Keratinocyte (primary cell): ENCODE measurements at regions not wholly inside any gene's neighbourhood (a gene's known extent, or its start where the extent isn't known, plus 50 kb on each side); places are given as distances from the start of the nearest gene placed in this dataset.

Experiments
- DNase-seq: peaks from one replicate; pipeline ENCODE4 v3.0.0-alpha.2; 2011; ENCODE audit warnings: low read depth, missing footprints, low spot score
- FAIRE-seq: peaks from 2 replicates; lab custom pipeline; 2011; peaks lifted over from hg19 to GRCh38; lab: Jason Lieb, UNC
- H2AFZ ChIP-seq: 2 replicates; pipeline ENCODE4 v1.6.0; 2012; ENCODE audit warnings: low read length, control low read depth, inconsistent platforms; ENCODE audit not compliant: control insufficient read depth
- H3K27ac ChIP-seq: 2 replicates; pipeline ENCODE4 v1.5.1; 2011; ENCODE audit warnings: low read length; ENCODE audit not compliant: control insufficient read depth, insufficient read depth
- H3K27me3 ChIP-seq: 3 replicates; pipeline ENCODE4 v1.6.0; 2011; ENCODE audit warnings: low read length; ENCODE audit not compliant: control insufficient read depth, insufficient read depth; ENCODE audit errors: extremely low read depth
- H3K36me3 ChIP-seq, 2 experiments: 2 replicates in 1 of 2; 3 replicates in 1 of 2; pipeline ENCODE4 v1.5.1; 2011; ENCODE audit warnings: low read length in 2 of 2, mild to moderate bottlenecking in 1 of 2; ENCODE audit not compliant: control insufficient read depth in 2 of 2, insufficient read depth in 2 of 2; ENCODE audit errors: extremely low read depth in 1 of 2
- H3K4me1 ChIP-seq: 3 replicates; pipeline ENCODE4 v1.5.1; 2011; ENCODE audit warnings: low read length; ENCODE audit not compliant: control insufficient read depth, insufficient read depth; ENCODE audit errors: extremely low read depth
- H3K4me2 ChIP-seq: 3 replicates; pipeline ENCODE4 v1.6.0; 2011; ENCODE audit warnings: low read depth, low read length; ENCODE audit not compliant: control insufficient read depth, insufficient read depth; ENCODE audit errors: extremely low read depth
- H3K4me3 ChIP-seq, 3 experiments: fragments of 200-600 bp in 1 of 3; sonication (generic) in 1 of 3; 2 replicates in 2 of 3; 3 replicates in 1 of 3; pipeline ENCODE4 v1.5.1; 2011 to 2016; ENCODE audit warnings: low read length in 3 of 3, mild to moderate bottlenecking in 3 of 3, control low read depth in 2 of 3, inconsistent platforms in 1 of 3, low read depth in 1 of 3, mixed read lengths in 1 of 3, mixed run types in 1 of 3, moderate library complexity in 1 of 3; ENCODE audit not compliant: control insufficient read depth in 2 of 3, insufficient read depth in 2 of 3; ENCODE audit errors: extremely low read depth in 1 of 3
- H3K79me2 ChIP-seq: 2 replicates; pipeline ENCODE4 v1.6.0; 2012; ENCODE audit warnings: low read length; ENCODE audit not compliant: control insufficient read depth, insufficient read depth
- H3K9ac ChIP-seq: 3 replicates; pipeline ENCODE4 v1.6.0; 2011; ENCODE audit warnings: low read length; ENCODE audit not compliant: control insufficient read depth, insufficient read depth; ENCODE audit errors: extremely low read depth
- H3K9me1 ChIP-seq: 3 replicates; pipeline ENCODE4 v1.6.0; 2011; ENCODE audit warnings: low read length; ENCODE audit not compliant: control insufficient read depth, insufficient read depth; ENCODE audit errors: extremely low read depth
- H3K9me3 ChIP-seq: 2 replicates; pipeline ENCODE4 v1.5.1; 2012; ENCODE audit warnings: low read depth, low read length; ENCODE audit not compliant: control insufficient read depth
- H4K20me1 ChIP-seq: 3 replicates; pipeline ENCODE4 v1.6.0; 2011; ENCODE audit warnings: low read length; ENCODE audit not compliant: control insufficient read depth, insufficient read depth; ENCODE audit errors: extremely low read depth
- CTCF ChIP-seq, 3 experiments: IDR thresholded peaks in 1 of 3; conservative IDR thresholded peaks in 1 of 3; optimal IDR thresholded peaks in 1 of 3; 2 replicates in 2 of 3; 3 replicates in 1 of 3; pipeline versions ENCODE3 to v1.5.1; 2011; ENCODE audit warnings: low read length in 3 of 3, mild to moderate bottlenecking in 3 of 3, moderate library complexity in 2 of 3, control low read depth in 1 of 3, inconsistent platforms in 1 of 3; ENCODE audit not compliant: insufficient read depth in 2 of 3; ENCODE audit errors: extremely low read depth in 1 of 3
- EZH2 ChIP-seq: IDR thresholded peaks from one replicate; pipeline ENCODE4 v1.6.1; 2012; ENCODE audit warnings: inconsistent platforms, mild to moderate bottlenecking, low read length, moderate library complexity
- dilution Hi-C: fragments of 300-500 bp; cut with MboI; formaldehyde crosslinking; loops from one replicate; pipeline ENCODE4 v1.7.0; 2020; ENCODE audit warnings: low sequenced_read_pairs; ENCODE audit not compliant: extremely low pct_ligation_motif_present

- no peaks in the 10 kb centered on the region for H3K79me2 ChIP-seq
- no peak overlapping the region for H3K4me2 ChIP-seq
- H2AFZ ChIP-seq: no peak overlapping the region
- FAIRE-seq (no peak), DNase-seq (no peak)
- no peaks in the 10 kb centered on the region for H3K36me3 ChIP-seq
- no peaks in the 10 kb centered on the region for H3K27me3 ChIP-seq
- no peaks in the 10 kb centered on the region for H4K20me1 ChIP-seq
- dilution Hi-C loops: no loop called here
- no peak overlapping the region for H3K4me3 ChIP-seq
- no peaks in the 10 kb centered on the region for H3K9me3 ChIP-seq
- H3K27ac ChIP-seq: no peak overlapping the region
- H3K9ac ChIP-seq: no peak overlapping the region
- no peaks in the 10 kb centered on the region for H3K4me1 ChIP-seq
- TF ChIP-seq EZH2 (no peak), CTCF (optimal IDR thresholded peaks at IDR 0.05 in 1 of 3, IDR thresholded peaks at IDR 0.05 in 1 of 3, conservative IDR thresholded peaks at IDR 0.05 in 1 of 3; ENCODE audit: extremely low read depth in 1 of 3, insufficient read depth in 2 of 3, low read length in 3 of 3) (no peak)
- no peaks in the 10 kb centered on the region for H3K9me1 ChIP-seq
Measured at GRCh38 chr1:194517567-194517966, 1331.2 kb upstream of the B3GALT2 start.

GRCh38 chr1:194515916-194516315 lies 1329.5 kb upstream of the B3GALT2 start:
- Histone ChIP-seq H3K4me3 (no peak overlapping the region), H3K9ac (no peak overlapping the region), H3K27ac (no peak overlapping the region), H3K9me1 (no peaks in the 10 kb centered on the region), H3K27me3 (no peaks in the 10 kb centered on the region), H4K20me1 (no peaks in the 10 kb centered on the region), H3K9me3 (no peaks in the 10 kb centered on the region), H3K36me3 (no peaks in the 10 kb centered on the region), H2AFZ (no peak overlapping the region), H3K4me1 (no peaks in the 10 kb centered on the region), H3K4me2 (no peak overlapping the region), H3K79me2 (no peaks in the 10 kb centered on the region)
- no peak for DNase-seq
- dilution Hi-C loops: no loop called here
- no peak for FAIRE-seq
- TF ChIP-seq CTCF (optimal IDR thresholded peaks at IDR 0.05 in 1 of 3, IDR thresholded peaks at IDR 0.05 in 1 of 3, conservative IDR thresholded peaks at IDR 0.05 in 1 of 3; ENCODE audit: extremely low read depth in 1 of 3, insufficient read depth in 2 of 3, low read length in 3 of 3): no peak
- TF ChIP-seq EZH2: no peak
